ENCODE measurements at regions not wholly inside any gene's neighbourhood (a gene's known extent, or its start where the extent isn't known, plus 50 kb on each side); places are given as distances from the start of the nearest gene placed in this dataset.

- no peak for TF ChIP-seq CTCF (IDR thresholded peaks at IDR 0.05; ENCODE audit: low read length)
- TF ChIP-seq EZH2 (optimal IDR thresholded peaks at IDR 0.05; ENCODE audit: low read depth, low read length), result no peak
Observed at GRCh38 chr5:84783003-84783402, 398.3 kb upstream of the EDIL3 start.
